ENCODE measurements at regions not wholly inside any gene's neighbourhood (a gene's known extent, or its start where the extent isn't known, plus 50 kb on each side); places are given as distances from the start of the nearest gene placed in this dataset.

GRCh38 chr3:84073664-84074063 lies 885.1 kb upstream of the CADM2 start:
- TF ChIP-seq CTCF (IDR thresholded peaks at IDR 0.05; ENCODE audit: low read depth, low read length, poor library complexity, severe bottlenecking) (no peak), EZH2phosphoT487 (IDR thresholded peaks at IDR 0.05; ENCODE audit: borderline replicate concordance, low read length) (no peak)

Data from DOHH2 (cell line).